Transverse colon (tissue), 4 donors: ENCODE measurements at regions not wholly inside any gene's neighbourhood (a gene's known extent, or its start where the extent isn't known, plus 50 kb on each side); places are given as distances from the start of the nearest gene placed in this dataset.

ENCODE experiments used
- DNase-seq: peaks from one replicate; pipeline ENCODE4 v3.0.0-alpha.2; 2019
- H3K27ac ChIP-seq, 4 donors: fragments of 200-600 bp; sonication (generic); 2 replicates each; pipeline ENCODE4 v1.5.1; 2016 to 2018; ENCODE audit warnings: inconsistent platforms in 4 of 4
- H3K27me3 ChIP-seq: fragments of 200-600 bp; sonication (generic); 2 replicates; pipeline ENCODE4 v1.5.1; 2017; ENCODE audit warnings: inconsistent platforms
- H3K36me3 ChIP-seq, 4 donors: fragments of 200-600 bp; sonication (generic); 2 replicates each; pipeline ENCODE4 v1.5.1; 2017 to 2019; ENCODE audit warnings: inconsistent platforms in 4 of 4
- H3K4me1 ChIP-seq, 4 donors: fragments of 200-600 bp; sonication (generic); 2 replicates each; pipeline ENCODE4 v1.5.1; 2017 to 2020; ENCODE audit warnings: inconsistent platforms in 4 of 4
- H3K4me3 ChIP-seq, 4 donors: fragments of 200-600 bp; sonication (generic); 1 replicate in 1 of 4; 2 replicates in 3 of 4; pipeline versions ENCODE4 v1.5.1 to v1.6.1; 2017 to 2019; ENCODE audit warnings: inconsistent platforms in 4 of 4
- H3K9me3 ChIP-seq, 2 donors: fragments of 200-600 bp; sonication (generic); 2 replicates each; pipeline ENCODE4 v1.5.1; 2017 to 2019; ENCODE audit warnings: inconsistent platforms in 2 of 2
- EP300 ChIP-seq: sonication (generic); formaldehyde crosslinking; IDR thresholded peaks from one replicate; pipeline ENCODE4 v1.6.1; 2017; ENCODE audit warnings: antibody characterized with exemption, low read depth
- POLR2A ChIP-seq: fragments of 450-650 bp; IDR thresholded peaks from one replicate; pipeline ENCODE4 v1.6.1; 2016; ENCODE audit warnings: antibody characterized with exemption, mild to moderate bottlenecking, moderate library complexity
- POLR2AphosphoS5 ChIP-seq, 3 donors: sonication (generic); formaldehyde crosslinking; IDR thresholded peaks; one replicate each; pipeline ENCODE4 v1.6.1; 2016; ENCODE audit warnings: antibody characterized with exemption in 3 of 3
- WGBS, 2 donors: methylation state at CpG; one replicate each; pipeline ENCODE4 v1.1.5; 2018; ENCODE audit warnings: low coverage in 1 of 2; 5-methylcytosine and 5-hydroxymethylcytosine counted together
- in situ Hi-C, 4 donors: fragments of 200-750 bp; cut with MboI; loops; one replicate each; pipeline versions ENCODE4 v1.15.0 to v1.15.1; 2017; ENCODE audit warnings: low sequenced_read_pairs in 3 of 4, low pct_ligation_motif_present in 1 of 4, low pct_unique_long_range_greater_than_20kb in 1 of 4
- intact Hi-C: fragments of 100-400 bp; cut with DNase I; formaldehyde crosslinking; loops from one replicate; pipeline ENCODE4 v1.15.1; 2023; ENCODE audit warnings: low total_unique reads
- TF ChIP-seq, protein P1 (sequence below), 5 experiments: fragments of 200-600 bp in 3 of 5; fragments of 450-650 bp in 2 of 5; sonication (generic) in 3 of 5; IDR thresholded peaks; 1 replicate in 2 of 5; 2 replicates in 3 of 5; pipeline ENCODE4 v1.5.1; 2016 to 2017; ENCODE audit warnings: antibody characterized with exemption in 5 of 5, inconsistent platforms in 3 of 5, mild to moderate bottlenecking in 2 of 5, moderate library complexity in 1 of 5

DNA sequence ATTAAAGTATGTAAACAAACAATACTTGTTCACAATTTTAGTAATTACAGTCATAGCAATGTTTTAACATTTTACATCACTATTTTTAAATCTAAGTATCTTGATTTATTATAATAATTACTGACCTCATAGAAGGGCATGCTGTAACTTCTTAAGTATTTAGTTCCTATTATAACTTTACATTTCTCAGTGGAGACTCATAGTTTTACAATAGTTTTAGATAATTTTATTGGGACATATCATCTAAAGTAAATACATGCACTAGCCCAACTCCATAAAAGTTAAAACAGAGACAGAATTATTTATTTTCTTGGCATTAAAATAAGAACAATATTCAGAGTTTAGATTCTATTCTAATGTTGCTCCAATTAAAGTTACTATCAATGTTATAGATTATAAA is 466.5 kb upstream of the BCHE start:
- H3K27ac ChIP-seq: no peak overlapping the region
- H3K4me1 ChIP-seq: no peaks in the 10 kb centered on the region
- no peak for DNase-seq
- H3K36me3 ChIP-seq: no peaks in the 10 kb centered on the region
- no peaks in the 10 kb centered on the region for H3K27me3 ChIP-seq
- no peak overlapping the region for H3K4me3 ChIP-seq
- H3K9me3 ChIP-seq: no peaks in the 10 kb centered on the region
- TF ChIP-seq, protein P1, sequence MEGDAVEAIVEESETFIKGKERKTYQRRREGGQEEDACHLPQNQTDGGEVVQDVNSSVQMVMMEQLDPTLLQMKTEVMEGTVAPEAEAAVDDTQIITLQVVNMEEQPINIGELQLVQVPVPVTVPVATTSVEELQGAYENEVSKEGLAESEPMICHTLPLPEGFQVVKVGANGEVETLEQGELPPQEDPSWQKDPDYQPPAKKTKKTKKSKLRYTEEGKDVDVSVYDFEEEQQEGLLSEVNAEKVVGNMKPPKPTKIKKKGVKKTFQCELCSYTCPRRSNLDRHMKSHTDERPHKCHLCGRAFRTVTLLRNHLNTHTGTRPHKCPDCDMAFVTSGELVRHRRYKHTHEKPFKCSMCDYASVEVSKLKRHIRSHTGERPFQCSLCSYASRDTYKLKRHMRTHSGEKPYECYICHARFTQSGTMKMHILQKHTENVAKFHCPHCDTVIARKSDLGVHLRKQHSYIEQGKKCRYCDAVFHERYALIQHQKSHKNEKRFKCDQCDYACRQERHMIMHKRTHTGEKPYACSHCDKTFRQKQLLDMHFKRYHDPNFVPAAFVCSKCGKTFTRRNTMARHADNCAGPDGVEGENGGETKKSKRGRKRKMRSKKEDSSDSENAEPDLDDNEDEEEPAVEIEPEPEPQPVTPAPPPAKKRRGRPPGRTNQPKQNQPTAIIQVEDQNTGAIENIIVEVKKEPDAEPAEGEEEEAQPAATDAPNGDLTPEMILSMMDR (IDR thresholded peaks at IDR 0.05): no peak
- TF ChIP-seq POLR2A (no peak), POLR2AphosphoS5 (IDR thresholded peaks at IDR 0.05) (no peak), EP300 (no peak)
- intact Hi-C loops (no loop called here), in situ Hi-C loops (no loop called here)

DNA sequence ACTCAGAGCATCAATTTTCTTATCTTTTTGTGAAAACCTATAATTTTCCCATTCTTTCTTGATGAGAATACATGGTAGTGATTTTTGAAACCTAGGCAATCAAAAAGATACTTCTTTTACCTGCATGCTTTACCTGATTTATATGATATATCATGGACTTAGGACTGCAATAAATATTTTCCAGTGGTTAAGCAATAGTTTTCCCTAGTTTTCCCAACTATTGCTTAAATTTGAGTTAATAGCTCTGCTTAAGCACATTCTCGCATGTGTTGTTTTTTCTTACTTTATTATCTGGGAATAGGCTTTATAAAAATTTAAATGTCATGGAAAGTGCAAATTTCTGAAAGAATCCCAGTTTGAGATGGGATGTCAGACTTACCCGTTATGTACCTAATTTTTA is 465.1 kb upstream of the BCHE start:
- H3K4me3 ChIP-seq: no peak overlapping the region
- in situ Hi-C loops (no loop called here), intact Hi-C loops (no loop called here)
- no peak for TF ChIP-seq POLR2A
- no peak for TF ChIP-seq POLR2AphosphoS5 (IDR thresholded peaks at IDR 0.05)
- TF ChIP-seq, protein P1 (IDR thresholded peaks at IDR 0.05): no peak
- TF ChIP-seq EP300: no peak
- no peak for DNase-seq
- H3K9me3 ChIP-seq: no peaks in the 10 kb centered on the region
- no peaks in the 10 kb centered on the region for H3K27me3 ChIP-seq
- 81 to 96% methylated on average over 2 of the region's 2 CpGs for WGBS, 2 donors
- no peaks in the 10 kb centered on the region for H3K4me1 ChIP-seq
- H3K36me3 ChIP-seq: no peaks in the 10 kb centered on the region
- H3K27ac ChIP-seq: no peak overlapping the region

DNA sequence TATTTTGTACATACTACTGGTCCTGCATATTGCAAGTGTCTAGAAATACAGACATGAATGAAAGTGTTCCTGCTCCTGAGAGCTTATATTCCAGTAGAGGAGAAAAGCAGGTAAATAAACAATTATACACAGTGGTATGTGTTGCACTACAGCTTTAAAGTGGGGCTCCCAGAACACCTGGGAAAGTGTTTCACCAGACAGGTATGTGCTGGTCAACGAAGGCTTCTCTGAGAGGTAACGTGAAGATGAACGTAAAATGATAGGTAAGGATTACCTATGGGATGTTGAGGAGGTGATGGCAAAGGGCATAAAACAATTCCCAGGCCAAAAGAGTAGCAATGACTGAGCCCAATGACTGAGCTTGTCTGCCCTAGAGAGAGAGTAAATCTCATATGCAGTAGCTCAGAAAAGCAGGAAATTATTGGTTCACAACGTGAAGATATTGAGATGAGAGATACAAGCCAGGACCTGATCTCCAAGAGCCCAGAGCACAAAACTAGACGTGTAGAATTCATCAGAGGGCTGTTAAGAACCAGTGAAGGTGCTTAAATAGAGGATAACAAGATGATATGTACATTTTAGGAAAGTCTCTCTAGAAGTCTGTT is 459.1 kb upstream of the BCHE start:
- in situ Hi-C loops: no loop called here

DNA sequence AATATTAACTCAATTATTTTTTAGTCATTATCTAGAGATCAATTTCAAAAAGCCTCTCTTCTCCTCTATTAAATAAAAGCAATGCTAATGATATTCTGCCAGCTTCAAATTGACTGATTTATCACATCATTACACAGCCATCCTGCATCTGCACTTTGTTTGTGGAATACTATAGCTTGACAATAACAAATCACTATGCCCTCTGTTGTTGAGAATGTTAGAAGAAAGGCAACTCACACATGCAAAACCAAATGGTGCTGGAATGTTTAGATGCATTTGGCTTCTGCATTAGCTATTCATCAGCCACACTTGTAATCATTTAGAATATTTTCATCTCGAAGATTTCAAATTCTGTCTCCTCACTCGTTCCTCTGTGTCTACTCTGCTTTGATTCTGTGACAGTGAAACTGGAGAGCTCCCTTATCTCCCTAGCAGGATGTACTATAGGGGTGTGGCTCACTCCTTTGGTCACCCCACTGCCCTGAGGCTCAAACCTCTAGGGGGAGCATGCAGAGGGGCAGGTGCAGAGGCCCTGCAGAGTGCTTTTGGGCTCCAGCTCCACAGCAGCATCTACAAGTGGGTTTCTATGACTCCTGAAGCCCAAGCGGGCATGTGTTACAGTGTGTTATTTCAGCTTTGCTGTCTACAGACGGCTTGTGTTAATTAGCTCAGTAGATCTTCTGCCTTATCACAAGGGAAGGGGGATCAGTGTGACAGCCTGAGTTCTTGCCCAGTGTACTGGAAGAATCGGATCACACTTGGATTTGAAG is 454.1 kb upstream of the BCHE start:
- DNase-seq: no peak
- in situ Hi-C loops (no loop called here), intact Hi-C loops (no loop called here)
- Histone ChIP-seq H3K4me3 (no peak overlapping the region), H3K27ac (no peak overlapping the region), H3K4me1 (no peaks in the 10 kb centered on the region), H3K9me3 (no peaks in the 10 kb centered on the region), H3K36me3 (no peaks in the 10 kb centered on the region), H3K27me3 (no peaks in the 10 kb centered on the region)
- TF ChIP-seq, protein P1 (IDR thresholded peaks at IDR 0.05): no peak
- TF ChIP-seq POLR2AphosphoS5 (IDR thresholded peaks at IDR 0.05) (no peak), EP300 (no peak), POLR2A (no peak)
- 71 to 75% methylated on average over 3 to 5 of the region's 5 CpGs for WGBS, 2 donors

More for the DNA sequence above, 459.1 kb upstream of the BCHE start:
- TF ChIP-seq, protein P1 (IDR thresholded peaks at IDR 0.05): no peak
- TF ChIP-seq POLR2AphosphoS5 (IDR thresholded peaks at IDR 0.05): no peak
- TF ChIP-seq EP300: no peak
- no peak for TF ChIP-seq POLR2A
- intact Hi-C loops: no loop called here
- 61 to 67% methylated on average over 5 of the region's 5 CpGs for WGBS, 2 donors
- no peak overlapping the region for H3K27ac ChIP-seq
- no peak for DNase-seq
- H3K36me3 ChIP-seq: no peaks in the 10 kb centered on the region
- H3K9me3 ChIP-seq: no peaks in the 10 kb centered on the region
- H3K27me3 ChIP-seq: no peaks in the 10 kb centered on the region
- H3K4me3 ChIP-seq: no peak overlapping the region
- no peaks in the 10 kb centered on the region for H3K4me1 ChIP-seq
